ENCODE measurements at regions not wholly inside any gene's neighbourhood (a gene's known extent, or its start where the extent isn't known, plus 50 kb on each side); places are given as distances from the start of the nearest gene placed in this dataset.

- no peak for DNase-seq (ENCODE audit: low spot score)
Measured at GRCh38 chr12:107443320-107444090, 242.1 kb upstream of the PWP1 start.

GRCh38 chr12:107444771-107445170 is 240.8 kb upstream of the PWP1 start:
- no peak for DNase-seq (ENCODE audit: low spot score)

GRCh38 chr12:107446476-107446875 is 239.1 kb upstream of the PWP1 start:
- no peak for DNase-seq (ENCODE audit: low spot score)

- no peak for DNase-seq (ENCODE audit: low spot score)
Measured at GRCh38 chr12:107447336-107447735, 238.3 kb upstream of the PWP1 start.

GRCh38 chr12:107448198-107448597 is 237.4 kb upstream of the PWP1 start:
- no peak for DNase-seq (ENCODE audit: low spot score)

- DNase-seq (ENCODE audit: low spot score): no peak
Measured at GRCh38 chr12:107449891-107450290, 235.7 kb upstream of the PWP1 start.

GRCh38 chr12:107450541-107450940 is 235.1 kb upstream of the PWP1 start:
- DNase-seq (ENCODE audit: low spot score): no peak

GRCh38 chr12:107451246-107451645 is 234.4 kb upstream of the PWP1 start:
- DNase-seq (ENCODE audit: low spot score): no peak

- no peak for DNase-seq (ENCODE audit: low spot score)
Measured at GRCh38 chr12:107454109-107454830, 231.3 kb upstream of the PWP1 start.

GRCh38 chr12:107457362-107457935 is 228.2 kb upstream of the PWP1 start:
- DNase-seq (ENCODE audit: low spot score): no peak

GRCh38 chr12:107458163-107458562 is 227.4 kb upstream of the PWP1 start:
- DNase-seq (ENCODE audit: low spot score): no peak

GRCh38 chr12:107458990-107459389 is 226.6 kb upstream of the PWP1 start:
- no peak for DNase-seq (ENCODE audit: low spot score)

GRCh38 chr12:107459641-107460040 is 226.0 kb upstream of the PWP1 start:
- DNase-seq (ENCODE audit: low spot score): no peak

GRCh38 chr12:107461222-107461975 is 224.2 kb upstream of the PWP1 start:
- DNase-seq (ENCODE audit: low spot score): no peak

GRCh38 chr12:107462428-107463332 is 222.9 kb upstream of the PWP1 start:
- DNase-seq (ENCODE audit: low spot score): no peak

GRCh38 chr12:107464644-107465043 is 221.0 kb upstream of the PWP1 start:
- no peak for DNase-seq (ENCODE audit: low spot score)

GRCh38 chr12:107465625-107466024 is 220.0 kb upstream of the PWP1 start:
- DNase-seq (ENCODE audit: low spot score): no peak

- no peak for DNase-seq (ENCODE audit: low spot score)
Measured at GRCh38 chr12:107467716-107468115, 217.9 kb upstream of the PWP1 start.

GRCh38 chr12:107468182-107468581 is 217.4 kb upstream of the PWP1 start:
- no peak for DNase-seq (ENCODE audit: low spot score)

- no peak for DNase-seq (ENCODE audit: low spot score)
Measured at GRCh38 chr12:107469011-107469410, 216.6 kb upstream of the PWP1 start.

- no peak for DNase-seq (ENCODE audit: low spot score)
Measured at GRCh38 chr12:107470645-107471044, 215.0 kb upstream of the PWP1 start.

Data from putamen (tissue), 1 donor.